Adrenal gland (tissue), 5 donors: ENCODE measurements at regions not wholly inside any gene's neighbourhood (a gene's known extent, or its start where the extent isn't known, plus 50 kb on each side); places are given as distances from the start of the nearest gene placed in this dataset.

Source experiments
- POLR2A ChIP-seq, 2 donors: fragments of 450-650 bp; IDR thresholded peaks; one replicate each; pipeline ENCODE4 v1.6.1; 2017; ENCODE audit warnings: antibody characterized with exemption in 2 of 2, mild to moderate bottlenecking in 2 of 2, moderate library complexity in 1 of 2
- TF ChIP-seq, protein P1 (sequence below), 6 experiments: fragments of 450-650 bp in 4 of 6; fragments of 200-600 bp in 2 of 6; sonication (generic) in 1 of 6; IDR thresholded peaks; 1 replicate in 5 of 6; 2 replicates in 1 of 6; pipeline versions ENCODE4 v1.5.1 to v1.8.0; 2016 to 2021; ENCODE audit warnings: antibody characterized with exemption in 6 of 6, mild to moderate bottlenecking in 2 of 6, moderate library complexity in 1 of 6
- donor health status: DM: no; HTN: no; CAD: no.

DNA sequence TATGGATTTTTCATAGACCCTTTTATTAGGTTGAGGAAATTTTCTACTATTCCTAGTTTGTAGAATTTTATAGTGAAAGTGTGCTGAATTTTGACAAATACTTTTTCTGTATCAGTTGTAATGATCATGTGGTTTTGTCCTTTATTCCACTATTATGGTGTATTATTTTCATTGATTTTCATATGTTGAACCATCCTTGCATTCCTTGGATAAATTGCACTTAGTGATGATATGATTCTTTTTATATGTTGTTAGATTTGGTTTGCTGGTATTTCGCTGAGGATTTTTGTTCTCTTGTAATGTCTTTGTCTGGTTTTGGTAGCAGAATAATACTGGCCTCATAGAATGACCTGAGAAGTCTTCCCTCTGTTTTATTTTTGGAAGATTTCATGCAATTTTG is 140.6 kb upstream of the CDK6 start:
- TF ChIP-seq, protein P1, sequence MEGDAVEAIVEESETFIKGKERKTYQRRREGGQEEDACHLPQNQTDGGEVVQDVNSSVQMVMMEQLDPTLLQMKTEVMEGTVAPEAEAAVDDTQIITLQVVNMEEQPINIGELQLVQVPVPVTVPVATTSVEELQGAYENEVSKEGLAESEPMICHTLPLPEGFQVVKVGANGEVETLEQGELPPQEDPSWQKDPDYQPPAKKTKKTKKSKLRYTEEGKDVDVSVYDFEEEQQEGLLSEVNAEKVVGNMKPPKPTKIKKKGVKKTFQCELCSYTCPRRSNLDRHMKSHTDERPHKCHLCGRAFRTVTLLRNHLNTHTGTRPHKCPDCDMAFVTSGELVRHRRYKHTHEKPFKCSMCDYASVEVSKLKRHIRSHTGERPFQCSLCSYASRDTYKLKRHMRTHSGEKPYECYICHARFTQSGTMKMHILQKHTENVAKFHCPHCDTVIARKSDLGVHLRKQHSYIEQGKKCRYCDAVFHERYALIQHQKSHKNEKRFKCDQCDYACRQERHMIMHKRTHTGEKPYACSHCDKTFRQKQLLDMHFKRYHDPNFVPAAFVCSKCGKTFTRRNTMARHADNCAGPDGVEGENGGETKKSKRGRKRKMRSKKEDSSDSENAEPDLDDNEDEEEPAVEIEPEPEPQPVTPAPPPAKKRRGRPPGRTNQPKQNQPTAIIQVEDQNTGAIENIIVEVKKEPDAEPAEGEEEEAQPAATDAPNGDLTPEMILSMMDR (IDR thresholded peaks at IDR 0.05): no peak
- no peak for TF ChIP-seq POLR2A (IDR thresholded peaks at IDR 0.05)
